Left lung (tissue), 4 donors: ENCODE measurements at regions not wholly inside any gene's neighbourhood (a gene's known extent, or its start where the extent isn't known, plus 50 kb on each side); places are given as distances from the start of the nearest gene placed in this dataset.

Experiments used
- ATAC-seq: fragments of 200-7000 bp; cut with Tn5 transposase; one replicate; pipeline ENCODE4 v1.9.1; 2020; ENCODE audit warnings: moderate library complexity
- DNase-seq, 4 donors: peaks; one replicate each; pipeline ENCODE4 v3.0.0-alpha.2; 2013 to 2020
- H3K27ac ChIP-seq, 2 donors: fragments of 200-600 bp; sonication (generic) in 1 of 2; one replicate each; pipeline versions ENCODE4 v1.5.0 to v1.8.0; 2020 to 2021
- H3K27me3 ChIP-seq, 2 donors: fragments of 200-600 bp; sonication (generic) in 1 of 2; one replicate each; pipeline versions ENCODE4 v1.5.0 to v1.8.0; 2020 to 2021
- H3K36me3 ChIP-seq, 2 donors: fragments of 200-600 bp; sonication (generic) in 1 of 2; one replicate each; pipeline versions ENCODE4 v1.5.0 to v1.8.0; 2020 to 2021
- H3K4me1 ChIP-seq, 2 donors: fragments of 200-600 bp; one replicate each; pipeline ENCODE4 v1.8.0; 2021
- H3K4me3 ChIP-seq, 2 donors: fragments of 200-600 bp; sonication (generic) in 1 of 2; one replicate each; pipeline versions ENCODE4 v1.5.0 to v1.8.0; 2020 to 2021; ENCODE audit warnings: mild to moderate bottlenecking in 1 of 2
- H3K9me3 ChIP-seq, 2 donors: fragments of 200-600 bp; sonication (generic) in 1 of 2; one replicate each; pipeline versions ENCODE4 v1.5.0 to v1.8.0; 2020 to 2021
- CTCF ChIP-seq, 2 donors: fragments of 200-600 bp; sonication (generic) in 1 of 2; IDR thresholded peaks; one replicate each; pipeline versions ENCODE4 v1.5.0 to v1.8.0; 2021; ENCODE audit warnings: antibody characterized with exemption in 2 of 2
- intact Hi-C, 2 donors: fragments of 100-400 bp; cut with DNase I; formaldehyde crosslinking; loops; one replicate each; pipeline versions ENCODE4 v1.11.2 to v1.14.2; 2022
- donor health status: DM: no; HTN: yes; CAD: no.
- donor health status: DM: no; HTN: no; CAD: no.

GRCh38 chrX:138921031-138921430 is 209.5 kb upstream of the FGF13 start:
- TF ChIP-seq CTCF (IDR thresholded peaks at IDR 0.05) = no peak
- DNase-seq (peak in 1 of 4 donors; percentile 7), ATAC-seq (peak; percentile 56)
- intact Hi-C loops = no loop called here
- H3K27ac ChIP-seq = no peak overlapping the region
- no peaks in the 10 kb centered on the region for H3K9me3 ChIP-seq
- no peaks in the 10 kb centered on the region for H3K27me3 ChIP-seq
- no peak overlapping the region for H3K4me3 ChIP-seq
- no peaks in the 10 kb centered on the region for H3K36me3 ChIP-seq
- no peaks in the 10 kb centered on the region for H3K4me1 ChIP-seq

DNA sequence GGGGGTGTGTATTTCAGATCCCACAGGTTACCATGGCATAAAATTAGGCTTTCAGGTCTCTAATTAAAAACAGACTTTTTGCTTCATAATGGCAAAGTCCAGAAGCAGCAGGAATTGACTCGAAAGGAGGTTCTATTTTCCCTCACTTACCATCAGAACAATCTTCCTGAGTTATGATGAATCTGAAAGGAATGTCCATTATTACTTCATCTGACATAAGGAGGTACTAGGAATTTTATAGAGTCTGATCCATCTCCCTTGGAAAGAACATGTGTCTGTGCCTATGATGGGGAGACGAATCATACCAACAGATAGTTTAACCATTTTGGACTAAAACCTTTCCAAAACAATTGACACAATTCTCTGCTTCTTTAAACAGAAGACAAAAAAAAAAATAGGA is 206.3 kb upstream of the FGF13 start:
- Histone ChIP-seq H3K36me3 (no peaks in the 10 kb centered on the region), H3K4me3 (no peak overlapping the region), H3K27ac (no peak overlapping the region), H3K4me1 (no peaks in the 10 kb centered on the region), H3K9me3 (no peaks in the 10 kb centered on the region), H3K27me3 (no peaks in the 10 kb centered on the region)
- no peak for TF ChIP-seq CTCF (IDR thresholded peaks at IDR 0.05)
- intact Hi-C loops = no loop called here
- no peak for ATAC-seq
- no peak for DNase-seq

- no peaks in the 10 kb centered on the region for H3K9me3 ChIP-seq
- intact Hi-C loops = no loop called here
- TF ChIP-seq CTCF (IDR thresholded peaks at IDR 0.05) = no peak
- H3K27me3 ChIP-seq = no peaks in the 10 kb centered on the region
- H3K27ac ChIP-seq = no peak overlapping the region
- no peaks in the 10 kb centered on the region for H3K36me3 ChIP-seq
- no peak overlapping the region for H3K4me3 ChIP-seq
- H3K4me1 ChIP-seq = no peaks in the 10 kb centered on the region
- DNase-seq (no peak), ATAC-seq (no peak)
These were observed 203.2 kb upstream of the FGF13 start for GRCh38 chrX:138914767-138915166.

DNA sequence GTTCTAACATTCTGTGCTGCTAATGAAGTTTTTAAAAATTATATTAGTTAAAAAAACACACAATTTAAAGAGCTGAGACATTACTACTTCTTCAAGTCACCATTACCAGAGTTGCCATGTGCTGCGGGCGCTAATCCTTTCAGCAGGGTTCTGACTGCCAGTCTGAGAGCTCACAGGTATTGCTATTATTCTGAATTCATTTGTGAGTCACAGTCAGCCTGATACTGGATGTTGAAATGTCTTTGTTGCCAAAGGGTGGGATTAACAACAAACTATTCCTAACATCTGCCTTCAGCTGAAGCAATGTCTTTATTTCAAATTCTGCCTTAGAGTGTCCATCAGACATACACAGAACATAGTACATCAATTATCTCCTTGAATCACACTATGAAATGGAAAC is 197.1 kb upstream of the FGF13 start:
- Histone ChIP-seq H3K9me3 (no peaks in the 10 kb centered on the region), H3K4me3 (no peak overlapping the region), H3K36me3 (no peaks in the 10 kb centered on the region), H3K4me1 (no peaks in the 10 kb centered on the region), H3K27ac (no peak overlapping the region), H3K27me3 (no peaks in the 10 kb centered on the region)
- DNase-seq (no peak), ATAC-seq (no peak)
- intact Hi-C loops = no loop called here
- no peak for TF ChIP-seq CTCF (IDR thresholded peaks at IDR 0.05)

GRCh38 chrX:138897621-138898492 is 186.3 kb upstream of the FGF13 start:
- no peak overlapping the region for H3K4me3 ChIP-seq
- TF ChIP-seq CTCF (IDR thresholded peaks at IDR 0.05) = no peak
- ATAC-seq (no peak), DNase-seq (no peak)
- H3K9me3 ChIP-seq = no peaks in the 10 kb centered on the region
- H3K36me3 ChIP-seq = no peaks in the 10 kb centered on the region
- intact Hi-C loops = no loop called here
- no peaks in the 10 kb centered on the region for H3K4me1 ChIP-seq
- H3K27ac ChIP-seq = no peak overlapping the region
- H3K27me3 ChIP-seq = no peaks in the 10 kb centered on the region
